ENCODE measurements at regions not wholly inside any gene's neighbourhood (a gene's known extent, or its start where the extent isn't known, plus 50 kb on each side); places are given as distances from the start of the nearest gene placed in this dataset.

GRCh38 chr3:39000008-39000450 is 51.7 kb downstream of the SCN11A start:
- DNase-seq, result no peak

GRCh38 chr3:38998086-38998485 is 53.7 kb downstream of the SCN11A start:
- DNase-seq, result no peak

GRCh38 chr3:38996193-38996592 is 55.6 kb downstream of the SCN11A start:
- no peak for DNase-seq

GRCh38 chr3:38994251-38994650 is 57.5 kb downstream of the SCN11A start:
- no peak for DNase-seq

- DNase-seq, result no peak
Observed at GRCh38 chr3:38992117-38992760, 59.5 kb downstream of the SCN11A start.

- DNase-seq, result no peak
Observed at GRCh38 chr3:38990621-38991020, 61.1 kb downstream of the SCN11A start.

GRCh38 chr3:38989917-38990510 is 61.7 kb downstream of the SCN11A start:
- DNase-seq, result peak; percentile 21

- no peak for DNase-seq
Observed at GRCh38 chr3:38988955-38989354, 62.8 kb downstream of the SCN11A start.

GRCh38 chr3:38987456-38987855 is 64.3 kb downstream of the SCN11A start:
- DNase-seq, result no peak

GRCh38 chr3:38986901-38987300 is 64.8 kb downstream of the SCN11A start:
- DNase-seq, result no peak

- no peak for DNase-seq
Observed at GRCh38 chr3:38985981-38986380, 65.8 kb downstream of the SCN11A start.

- no peak for DNase-seq
Observed at GRCh38 chr3:38985581-38985980, 66.2 kb downstream of the SCN11A start.

- DNase-seq, result no peak
Observed at GRCh38 chr3:38984731-38985130, 67.0 kb downstream of the SCN11A start.

- DNase-seq, result no peak
Observed at GRCh38 chr3:38984110-38984509, 67.6 kb downstream of the SCN11A start.

GRCh38 chr3:38980938-38981337 is 70.8 kb downstream of the SCN11A start:
- DNase-seq, result no peak

GRCh38 chr3:38978729-38979128 is 73.0 kb downstream of the SCN11A start:
- no peak for DNase-seq

- no peak for DNase-seq
Observed at GRCh38 chr3:38970851-38971638, 80.7 kb downstream of the SCN11A start.

GRCh38 chr3:38969317-38970235 is 82.2 kb downstream of the SCN11A start:
- no peak for DNase-seq

- DNase-seq, result no peak
Observed at GRCh38 chr3:38968891-38969290, 82.9 kb downstream of the SCN11A start.

- DNase-seq, result no peak
Observed at GRCh38 chr3:38968403-38968802, 83.3 kb downstream of the SCN11A start.

GRCh38 chr3:38967693-38967989 is 84.1 kb downstream of the SCN11A start:
- no peak for DNase-seq

GRCh38 chr3:38966811-38967692 is 84.7 kb downstream of the SCN11A start:
- no peak for DNase-seq
